ENCODE measurements at regions not wholly inside any gene's neighbourhood (a gene's known extent, or its start where the extent isn't known, plus 50 kb on each side); places are given as distances from the start of the nearest gene placed in this dataset.

- no peak for TF ChIP-seq CTCF (conservative IDR thresholded peaks at IDR 0.05; ENCODE audit: low read depth, low read length)
- TF ChIP-seq EZH2phosphoT487 (IDR thresholded peaks at IDR 0.05; ENCODE audit: borderline replicate concordance, low read length) = no peak
- no peak for TF ChIP-seq EZH2 (IDR thresholded peaks at IDR 0.05; ENCODE audit: low read length, unreplicated experiment)
These were observed 215.1 kb downstream of the AASDHPPT start for GRCh38 chr11:106292526-106292925.

Data from PC-3 (cell line).